ENCODE measurements at regions not wholly inside any gene's neighbourhood (a gene's known extent, or its start where the extent isn't known, plus 50 kb on each side); places are given as distances from the start of the nearest gene placed in this dataset.
"Not testable (repeated sequence)": the region's sequence is repeated elsewhere in the genome, so short reads cannot be mapped to it uniquely, and the experiment has no call there.

GRCh38 chr2:7683708-7684107, 766.5 kb downstream of the RNF144A start:
- Histone ChIP-seq H3K27me3 (ENCODE audit: insufficient read depth, low read length) (no peaks in the 10 kb centered on the region), H3K4me1 (ENCODE audit: insufficient read depth, low read length) (no peaks in the 10 kb centered on the region), H3K27ac (ENCODE audit: low read length) (no peak overlapping the region), H3K4me3 (ENCODE audit: low read length) (no peak overlapping the region), H3K9me3 (ENCODE audit: insufficient read depth, low read depth, low read length) (no peaks in the 10 kb centered on the region), H3K9ac (ENCODE audit: low read depth, low read length) (no peak overlapping the region), H3K36me3 (ENCODE audit: insufficient read depth, low read depth, low read length) (no peaks in the 10 kb centered on the region)

- no peaks in the 10 kb centered on the region for H3K36me3 ChIP-seq (ENCODE audit: insufficient read depth, low read depth, low read length)
- no peaks in the 10 kb centered on the region for H3K4me1 ChIP-seq (ENCODE audit: insufficient read depth, low read length)
- H3K27ac ChIP-seq (ENCODE audit: low read length): no peak overlapping the region
- H3K27me3 ChIP-seq (ENCODE audit: insufficient read depth, low read length): no peaks in the 10 kb centered on the region
- no peak overlapping the region for H3K9ac ChIP-seq (ENCODE audit: low read depth, low read length)
- H3K4me3 ChIP-seq (ENCODE audit: low read length): no peak overlapping the region
- no peaks in the 10 kb centered on the region for H3K9me3 ChIP-seq (ENCODE audit: insufficient read depth, low read depth, low read length)
These were observed 768.3 kb downstream of the RNF144A start for GRCh38 chr2:7685342-7686015.

GRCh38 chr2:7686016-7686385, 768.8 kb downstream of the RNF144A start:
- Histone ChIP-seq H3K9me3 (ENCODE audit: insufficient read depth, low read depth, low read length) (no peaks in the 10 kb centered on the region), H3K27me3 (ENCODE audit: insufficient read depth, low read length) (no peaks in the 10 kb centered on the region), H3K4me3 (ENCODE audit: low read length) (no peak overlapping the region), H3K27ac (ENCODE audit: low read length) (no peak overlapping the region), H3K9ac (ENCODE audit: low read depth, low read length) (no peak overlapping the region), H3K36me3 (ENCODE audit: insufficient read depth, low read depth, low read length) (no peaks in the 10 kb centered on the region), H3K4me1 (ENCODE audit: insufficient read depth, low read length) (no peaks in the 10 kb centered on the region)

- no peak overlapping the region for H3K4me3 ChIP-seq (ENCODE audit: low read length)
- H3K9me3 ChIP-seq (ENCODE audit: insufficient read depth, low read depth, low read length): no peaks in the 10 kb centered on the region
- no peaks in the 10 kb centered on the region for H3K27me3 ChIP-seq (ENCODE audit: insufficient read depth, low read length)
- H3K27ac ChIP-seq (ENCODE audit: low read length): no peak overlapping the region
- H3K36me3 ChIP-seq (ENCODE audit: insufficient read depth, low read depth, low read length): no peaks in the 10 kb centered on the region
- no peak overlapping the region for H3K9ac ChIP-seq (ENCODE audit: low read depth, low read length)
- no peaks in the 10 kb centered on the region for H3K4me1 ChIP-seq (ENCODE audit: insufficient read depth, low read length)
These were observed 774.9 kb downstream of the RNF144A start for GRCh38 chr2:7691961-7692656.

- H3K27ac ChIP-seq (ENCODE audit: low read length): no peak overlapping the region
- no peak overlapping the region for H3K9ac ChIP-seq (ENCODE audit: low read depth, low read length)
- H3K36me3 ChIP-seq (ENCODE audit: insufficient read depth, low read depth, low read length): no peaks in the 10 kb centered on the region
- H3K27me3 ChIP-seq (ENCODE audit: insufficient read depth, low read length): no peaks in the 10 kb centered on the region
- no peaks in the 10 kb centered on the region for H3K9me3 ChIP-seq (ENCODE audit: insufficient read depth, low read depth, low read length)
- H3K4me3 ChIP-seq (ENCODE audit: low read length): no peak overlapping the region
- H3K4me1 ChIP-seq (ENCODE audit: insufficient read depth, low read length): no peaks in the 10 kb centered on the region
These were observed 775.5 kb downstream of the RNF144A start for GRCh38 chr2:7692657-7693161.

- H3K4me1 ChIP-seq (ENCODE audit: insufficient read depth, low read length): no peaks in the 10 kb centered on the region
- no peak overlapping the region for H3K4me3 ChIP-seq (ENCODE audit: low read length)
- H3K36me3 ChIP-seq (ENCODE audit: insufficient read depth, low read depth, low read length): no peaks in the 10 kb centered on the region
- H3K9ac ChIP-seq (ENCODE audit: low read depth, low read length): no peak overlapping the region
- H3K27me3 ChIP-seq (ENCODE audit: insufficient read depth, low read length): no peaks in the 10 kb centered on the region
- no peak overlapping the region for H3K27ac ChIP-seq (ENCODE audit: low read length)
- H3K9me3 ChIP-seq (ENCODE audit: insufficient read depth, low read depth, low read length): no peaks in the 10 kb centered on the region
These were observed 776.2 kb downstream of the RNF144A start for GRCh38 chr2:7693246-7694075.

- H3K27me3 ChIP-seq (ENCODE audit: insufficient read depth, low read length): no peaks in the 10 kb centered on the region
These were observed 777.1 kb downstream of the RNF144A start for GRCh38 chr2:7694076-7694985.

GRCh38 chr2:7696556-7696955, 779.3 kb downstream of the RNF144A start:
- not testable (repeated sequence) for H3K4me1 ChIP-seq (ENCODE audit: insufficient read depth, low read length); H3K9ac ChIP-seq (ENCODE audit: low read depth, low read length); H3K9me3 ChIP-seq (ENCODE audit: insufficient read depth, low read depth, low read length); H3K27me3 ChIP-seq (ENCODE audit: insufficient read depth, low read length); H3K4me3 ChIP-seq (ENCODE audit: low read length); H3K36me3 ChIP-seq (ENCODE audit: insufficient read depth, low read depth, low read length); H3K27ac ChIP-seq (ENCODE audit: low read length)

More at GRCh38 chr2:7694076-7694985, 777.1 kb downstream of the RNF144A start:
- Histone ChIP-seq H3K9ac (ENCODE audit: low read depth, low read length) (no peak overlapping the region), H3K9me3 (ENCODE audit: insufficient read depth, low read depth, low read length) (no peaks in the 10 kb centered on the region), H3K4me3 (ENCODE audit: low read length) (no peak overlapping the region), H3K36me3 (ENCODE audit: insufficient read depth, low read depth, low read length) (no peaks in the 10 kb centered on the region), H3K4me1 (ENCODE audit: insufficient read depth, low read length) (no peaks in the 10 kb centered on the region), H3K27ac (ENCODE audit: low read length) (no peak overlapping the region)

- no peaks in the 10 kb centered on the region for H3K9me3 ChIP-seq (ENCODE audit: insufficient read depth, low read depth, low read length)
These were observed 779.8 kb downstream of the RNF144A start for GRCh38 chr2:7697052-7697451.

GRCh38 chr2:7701791-7702190, 784.6 kb downstream of the RNF144A start:
- Histone ChIP-seq H3K4me1 (ENCODE audit: insufficient read depth, low read length) (peaks cover 33% of the 10 kb centered on the region), H3K27me3 (ENCODE audit: insufficient read depth, low read length) (no peaks in the 10 kb centered on the region), H3K4me3 (ENCODE audit: low read length) (no peak overlapping the region), H3K9me3 (ENCODE audit: insufficient read depth, low read depth, low read length) (no peaks in the 10 kb centered on the region), H3K9ac (ENCODE audit: low read depth, low read length) (peak overlapping the region; percentile 2; the same call in 1 of the 2 replicates), H3K27ac (ENCODE audit: low read length) (no peak overlapping the region), H3K36me3 (ENCODE audit: insufficient read depth, low read depth, low read length) (no peaks in the 10 kb centered on the region)

More at GRCh38 chr2:7697052-7697451, 779.8 kb downstream of the RNF144A start:
- H3K4me3 ChIP-seq (ENCODE audit: low read length): no peak overlapping the region
- H3K36me3 ChIP-seq (ENCODE audit: insufficient read depth, low read depth, low read length): no peaks in the 10 kb centered on the region
- H3K27ac ChIP-seq (ENCODE audit: low read length): no peak overlapping the region
- no peak overlapping the region for H3K9ac ChIP-seq (ENCODE audit: low read depth, low read length)
- peaks cover 3% of the 10 kb centered on the region; the same call in 1 of the 2 replicates for H3K4me1 ChIP-seq (ENCODE audit: insufficient read depth, low read length)
- H3K27me3 ChIP-seq (ENCODE audit: insufficient read depth, low read length): no peaks in the 10 kb centered on the region

GRCh38 chr2:7703048-7703447, 785.8 kb downstream of the RNF144A start:
- Histone ChIP-seq H3K4me3 (ENCODE audit: low read length) (peak overlapping the region; percentile 20; the same call in 1 of the 2 replicates), H3K36me3 (ENCODE audit: insufficient read depth, low read depth, low read length) (no peaks in the 10 kb centered on the region), H3K9ac (ENCODE audit: low read depth, low read length) (no peak overlapping the region; the same call in 1 of the 2 replicates), H3K27me3 (ENCODE audit: insufficient read depth, low read length) (no peaks in the 10 kb centered on the region), H3K27ac (ENCODE audit: low read length) (peak overlapping the region; percentile 7), H3K4me1 (ENCODE audit: insufficient read depth, low read length) (peaks cover 33% of the 10 kb centered on the region), H3K9me3 (ENCODE audit: insufficient read depth, low read depth, low read length) (no peaks in the 10 kb centered on the region)
